SK-N-SH treated with all-trans-retinoic acid at 6 μM for 48 hours (cell line): ENCODE measurements at regions not wholly inside any gene's neighbourhood (a gene's known extent, or its start where the extent isn't known, plus 50 kb on each side); places are given as distances from the start of the nearest gene placed in this dataset.

ENCODE experiments used
- ATAC-seq: fragments of 200-7000 bp; cut with Tn5 transposase; 3 replicates; pipeline ENCODE4 v1.9.1; 2020; ENCODE audit warnings: mild to moderate bottlenecking, moderate library complexity
- ARNTL ChIP-seq: fragments of 450-650 bp; formaldehyde crosslinking; IDR thresholded peaks from 2 replicates; pipeline ENCODE4 v1.5.0; 2020; ENCODE audit warnings: low read depth, mild to moderate bottlenecking, moderate library complexity, borderline replicate concordance
- BACH2 ChIP-seq: fragments of 250-450 bp; sonication (Bioruptor Pico); IDR thresholded peaks from 2 replicates; pipeline ENCODE4 v1.9.0; 2021; ENCODE audit warnings: mild to moderate bottlenecking, borderline replicate concordance
- CSDC2 ChIP-seq: fragments of 250-450 bp; sonication (Bioruptor Pico); IDR thresholded peaks from 2 replicates; pipeline ENCODE4 v1.5.0; 2020; ENCODE audit warnings: mild to moderate bottlenecking, moderate library complexity
- ESRRG ChIP-seq: fragments of 250-450 bp; sonication (Bioruptor Pico); IDR thresholded peaks from 2 replicates; pipeline ENCODE4 v1.6.1; 2021; ENCODE audit warnings: mild to moderate bottlenecking
- ISL1 ChIP-seq: fragments of 250-450 bp; sonication (Bioruptor Pico); IDR thresholded peaks from 2 replicates; pipeline ENCODE4 v2.1.2; 2022; ENCODE audit warnings: mild to moderate bottlenecking, moderate library complexity
- OSR1 ChIP-seq: fragments of 250-450 bp; sonication (Bioruptor Pico); IDR thresholded peaks from 2 replicates; pipeline ENCODE4 v1.8.0; 2022; ENCODE audit warnings: moderate library complexity, mild to moderate bottlenecking, inconsistent platforms
- PPARA ChIP-seq: fragments of 250-450 bp; sonication (Bioruptor Pico); IDR thresholded peaks from 2 replicates; pipeline ENCODE4 v1.5.0; 2020; ENCODE audit warnings: mild to moderate bottlenecking, borderline replicate concordance
- RARB ChIP-seq: fragments of 250-450 bp; sonication (Bioruptor Pico); IDR thresholded peaks from 2 replicates; pipeline ENCODE4 v1.8.0; 2021; ENCODE audit warnings: mild to moderate bottlenecking, moderate library complexity
- SNAI2 ChIP-seq: fragments of 250-450 bp; sonication (Bioruptor Pico); IDR thresholded peaks from 2 replicates; pipeline ENCODE4 v1.5.0; 2020; ENCODE audit warnings: mild to moderate bottlenecking, moderate library complexity
- TCF4 ChIP-seq: fragments of 250-450 bp; sonication (Bioruptor Pico); IDR thresholded peaks from 2 replicates; pipeline ENCODE4 v1.8.0; 2021; ENCODE audit warnings: mild to moderate bottlenecking, moderate library complexity, borderline replicate concordance
- TOX ChIP-seq: fragments of 250-450 bp; sonication (Bioruptor Pico); IDR thresholded peaks from 2 replicates; pipeline ENCODE4 v1.8.0; 2021; ENCODE audit warnings: mild to moderate bottlenecking, moderate library complexity, borderline replicate concordance
- ZC3H10 ChIP-seq: fragments of 250-450 bp; sonication (Bioruptor Pico); IDR thresholded peaks from 2 replicates; pipeline ENCODE4 v1.5.1; 2021; ENCODE audit warnings: mild to moderate bottlenecking, moderate library complexity
- ZFP3 ChIP-seq: fragments of 250-450 bp; sonication (Bioruptor Pico); IDR thresholded peaks from 2 replicates; pipeline ENCODE4 v1.5.0; 2020; ENCODE audit warnings: mild to moderate bottlenecking, moderate library complexity
- ZFP30 ChIP-seq: fragments of 450-650 bp; formaldehyde crosslinking; IDR thresholded peaks from 2 replicates; pipeline ENCODE4 v1.5.0; 2022; ENCODE audit warnings: mild to moderate bottlenecking, moderate library complexity
- ZNF565 ChIP-seq: fragments of 450-650 bp; formaldehyde crosslinking; conservative IDR thresholded peaks from 2 replicates; pipeline ENCODE4 v1.5.0; 2020; ENCODE audit warnings: low read depth, mild to moderate bottlenecking, moderate library complexity
- ZNF70 ChIP-seq: fragments of 450-650 bp; formaldehyde crosslinking; IDR thresholded peaks from 2 replicates; pipeline ENCODE4 v1.5.0; 2020; ENCODE audit warnings: mild to moderate bottlenecking, moderate library complexity
- ZNF8 ChIP-seq: fragments of 450-650 bp; formaldehyde crosslinking; IDR thresholded peaks from 2 replicates; pipeline ENCODE4 v1.5.0; 2020; ENCODE audit warnings: mild to moderate bottlenecking, moderate library complexity
- TF ChIP-seq, protein P1 (sequence below): fragments of 250-450 bp; sonication (Bioruptor Pico); IDR thresholded peaks from 2 replicates; pipeline ENCODE4 v1.5.1; 2021; ENCODE audit warnings: mild to moderate bottlenecking, moderate library complexity
- TF ChIP-seq, protein P2 (sequence below): fragments of 250-450 bp; sonication (Bioruptor Pico); IDR thresholded peaks from 2 replicates; pipeline ENCODE4 v1.8.0; 2021; ENCODE audit warnings: low read depth, mild to moderate bottlenecking, moderate library complexity, borderline replicate concordance
- TF ChIP-seq, protein P3 (sequence below): fragments of 250-450 bp; sonication (Bioruptor Pico); IDR thresholded peaks from 2 replicates; pipeline ENCODE4 v1.5.0; 2020; ENCODE audit warnings: mild to moderate bottlenecking, moderate library complexity
- TF ChIP-seq, protein P4 (sequence below): fragments of 250-450 bp; sonication (Bioruptor Pico); IDR thresholded peaks from 2 replicates; pipeline ENCODE4 v1.8.0; 2020; ENCODE audit warnings: mild to moderate bottlenecking, moderate library complexity, borderline replicate concordance

DNA sequence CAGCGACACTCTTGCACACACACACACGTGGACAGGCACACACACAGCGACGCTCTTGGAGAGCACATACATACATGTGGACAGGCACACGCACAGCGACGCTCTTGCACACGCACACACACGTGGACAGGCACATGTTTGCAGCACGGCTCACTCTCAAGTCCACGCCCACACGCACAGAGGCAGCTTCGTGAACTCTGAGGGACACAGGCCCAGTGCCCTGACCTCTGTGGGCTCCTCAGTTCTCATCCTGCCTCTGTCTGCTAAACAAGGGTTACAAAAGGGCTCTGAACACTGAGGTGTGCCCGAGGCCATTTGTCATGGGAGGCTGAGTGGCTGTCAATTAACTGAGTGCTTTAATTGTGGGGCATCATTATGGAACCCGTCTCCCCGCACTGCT lies 558.8 kb upstream of the ADAMTS16 start:
- TF ChIP-seq ZC3H10 (CRISPR knock-in tag) = no peak
- no peak for TF ChIP-seq BACH2 (CRISPR knock-in tag)
- TF ChIP-seq ZNF565 (CRISPR knock-in tag) = no peak
- TF ChIP-seq, protein P1, sequence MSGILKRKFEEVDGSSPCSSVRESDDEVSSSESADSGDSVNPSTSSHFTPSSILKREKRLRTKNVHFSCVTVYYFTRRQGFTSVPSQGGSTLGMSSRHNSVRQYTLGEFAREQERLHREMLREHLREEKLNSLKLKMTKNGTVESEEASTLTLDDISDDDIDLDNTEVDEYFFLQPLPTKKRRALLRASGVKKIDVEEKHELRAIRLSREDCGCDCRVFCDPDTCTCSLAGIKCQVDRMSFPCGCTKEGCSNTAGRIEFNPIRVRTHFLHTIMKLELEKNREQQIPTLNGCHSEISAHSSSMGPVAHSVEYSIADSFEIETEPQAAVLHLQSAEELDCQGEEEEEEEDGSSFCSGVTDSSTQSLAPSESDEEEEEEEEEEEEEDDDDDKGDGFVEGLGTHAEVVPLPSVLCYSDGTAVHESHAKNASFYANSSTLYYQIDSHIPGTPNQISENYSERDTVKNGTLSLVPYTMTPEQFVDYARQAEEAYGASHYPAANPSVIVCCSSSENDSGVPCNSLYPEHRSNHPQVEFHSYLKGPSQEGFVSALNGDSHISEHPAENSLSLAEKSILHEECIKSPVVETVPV = no peak
- TF ChIP-seq OSR1 (CRISPR knock-in tag) = no peak
- TF ChIP-seq, protein P2, sequence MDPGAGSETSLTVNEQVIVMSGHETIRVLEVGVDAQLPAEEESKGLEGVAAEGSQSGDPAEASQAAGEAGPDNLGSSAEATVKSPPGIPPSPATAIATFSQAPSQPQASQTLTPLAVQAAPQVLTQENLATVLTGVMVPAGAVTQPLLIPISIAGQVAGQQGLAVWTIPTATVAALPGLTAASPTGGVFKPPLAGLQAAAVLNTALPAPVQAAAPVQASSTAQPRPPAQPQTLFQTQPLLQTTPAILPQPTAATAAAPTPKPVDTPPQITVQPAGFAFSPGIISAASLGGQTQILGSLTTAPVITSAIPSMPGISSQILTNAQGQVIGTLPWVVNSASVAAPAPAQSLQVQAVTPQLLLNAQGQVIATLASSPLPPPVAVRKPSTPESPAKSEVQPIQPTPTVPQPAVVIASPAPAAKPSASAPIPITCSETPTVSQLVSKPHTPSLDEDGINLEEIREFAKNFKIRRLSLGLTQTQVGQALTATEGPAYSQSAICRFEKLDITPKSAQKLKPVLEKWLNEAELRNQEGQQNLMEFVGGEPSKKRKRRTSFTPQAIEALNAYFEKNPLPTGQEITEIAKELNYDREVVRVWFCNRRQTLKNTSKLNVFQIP (CRISPR knock-in tag) = no peak
- no peak for TF ChIP-seq CSDC2 (CRISPR knock-in tag)
- no peak for TF ChIP-seq ESRRG (CRISPR knock-in tag)
- TF ChIP-seq, protein P3, sequence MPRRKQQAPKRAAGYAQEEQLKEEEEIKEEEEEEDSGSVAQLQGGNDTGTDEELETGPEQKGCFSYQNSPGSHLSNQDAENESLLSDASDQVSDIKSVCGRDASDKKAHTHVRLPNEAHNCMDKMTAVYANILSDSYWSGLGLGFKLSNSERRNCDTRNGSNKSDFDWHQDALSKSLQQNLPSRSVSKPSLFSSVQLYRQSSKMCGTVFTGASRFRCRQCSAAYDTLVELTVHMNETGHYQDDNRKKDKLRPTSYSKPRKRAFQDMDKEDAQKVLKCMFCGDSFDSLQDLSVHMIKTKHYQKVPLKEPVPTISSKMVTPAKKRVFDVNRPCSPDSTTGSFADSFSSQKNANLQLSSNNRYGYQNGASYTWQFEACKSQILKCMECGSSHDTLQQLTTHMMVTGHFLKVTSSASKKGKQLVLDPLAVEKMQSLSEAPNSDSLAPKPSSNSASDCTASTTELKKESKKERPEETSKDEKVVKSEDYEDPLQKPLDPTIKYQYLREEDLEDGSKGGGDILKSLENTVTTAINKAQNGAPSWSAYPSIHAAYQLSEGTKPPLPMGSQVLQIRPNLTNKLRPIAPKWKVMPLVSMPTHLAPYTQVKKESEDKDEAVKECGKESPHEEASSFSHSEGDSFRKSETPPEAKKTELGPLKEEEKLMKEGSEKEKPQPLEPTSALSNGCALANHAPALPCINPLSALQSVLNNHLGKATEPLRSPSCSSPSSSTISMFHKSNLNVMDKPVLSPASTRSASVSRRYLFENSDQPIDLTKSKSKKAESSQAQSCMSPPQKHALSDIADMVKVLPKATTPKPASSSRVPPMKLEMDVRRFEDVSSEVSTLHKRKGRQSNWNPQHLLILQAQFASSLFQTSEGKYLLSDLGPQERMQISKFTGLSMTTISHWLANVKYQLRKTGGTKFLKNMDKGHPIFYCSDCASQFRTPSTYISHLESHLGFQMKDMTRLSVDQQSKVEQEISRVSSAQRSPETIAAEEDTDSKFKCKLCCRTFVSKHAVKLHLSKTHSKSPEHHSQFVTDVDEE (CRISPR knock-in tag) = no peak
- no peak for TF ChIP-seq ZNF8 (CRISPR knock-in tag)
- ATAC-seq = no peak

DNA sequence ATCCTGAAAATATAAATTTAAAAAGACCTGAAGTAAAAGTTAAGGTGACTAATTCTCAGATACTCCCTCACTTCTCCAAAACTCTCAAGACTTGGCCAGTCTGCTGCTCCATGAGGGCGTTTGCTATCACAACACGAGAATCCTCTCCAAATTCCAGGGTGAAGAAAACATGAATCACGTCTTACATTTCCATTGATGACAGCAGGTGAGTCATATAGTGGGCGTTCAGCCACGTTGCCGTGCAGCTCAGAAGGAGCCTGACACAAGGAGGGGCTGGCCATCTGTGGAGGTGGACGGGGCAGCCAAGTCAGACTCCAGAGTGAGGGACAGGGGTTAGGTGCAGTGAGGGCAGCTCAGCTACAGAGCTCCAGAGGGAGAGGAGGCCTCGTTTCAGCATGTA lies 555.1 kb upstream of the ADAMTS16 start:
- ATAC-seq = no peak
- TF ChIP-seq TOX (CRISPR knock-in tag) (no peak), ESRRG (CRISPR knock-in tag) (no peak)

DNA sequence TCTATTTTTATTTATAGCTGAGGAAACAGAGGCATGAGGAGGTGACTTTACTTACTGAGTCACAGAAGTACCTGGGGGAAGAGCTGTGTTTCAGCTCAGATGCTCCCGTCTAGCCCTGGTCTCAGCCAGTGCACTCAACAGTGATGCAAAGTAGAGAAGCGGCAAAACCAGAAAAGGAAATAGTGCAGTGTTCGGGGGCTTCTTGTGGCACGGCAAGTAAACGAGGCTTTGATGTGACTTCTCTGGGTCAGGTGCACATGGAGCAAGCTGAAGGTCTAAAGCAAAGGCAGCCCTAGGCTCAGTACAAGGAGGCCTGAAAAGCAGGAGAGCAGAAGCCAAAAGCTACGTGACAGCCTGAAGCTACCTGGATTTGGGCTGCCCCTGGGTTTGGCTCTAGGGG lies 526.7 kb upstream of the ADAMTS16 start:
- ATAC-seq = no peak
- TF ChIP-seq BACH2 (CRISPR knock-in tag) = no peak
- no peak for TF ChIP-seq TCF4
- TF ChIP-seq, protein P1 = no peak

DNA sequence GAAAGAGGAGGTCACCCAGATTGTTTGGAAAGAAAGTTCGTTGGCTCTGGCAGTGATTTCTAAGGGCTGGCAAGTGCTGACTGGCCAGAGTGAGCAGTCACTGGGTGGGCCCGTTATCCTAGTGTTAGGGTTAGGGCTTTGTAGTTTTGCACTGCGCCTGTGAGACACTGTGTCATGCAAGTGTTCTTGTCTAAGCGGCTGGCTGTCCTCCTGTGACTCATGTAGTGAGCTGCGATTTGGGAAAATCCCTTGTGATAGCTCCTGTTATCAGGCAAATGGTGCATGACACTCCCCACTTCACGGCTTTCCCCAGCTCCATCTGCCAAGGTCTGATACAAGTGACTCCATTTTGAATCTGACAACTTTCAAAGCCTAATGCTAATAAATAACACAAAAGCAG lies 526.0 kb upstream of the ADAMTS16 start:
- no peak for ATAC-seq
- TF ChIP-seq, protein P2 (CRISPR knock-in tag) = no peak
- no peak for TF ChIP-seq PPARA (CRISPR knock-in tag)
- TF ChIP-seq ZFP3 (CRISPR knock-in tag) = no peak
- no peak for TF ChIP-seq ISL1
- no peak for TF ChIP-seq TOX (CRISPR knock-in tag)
- TF ChIP-seq, protein P3 (CRISPR knock-in tag) = no peak
- no peak for TF ChIP-seq ZFP30 (CRISPR knock-in tag)
- TF ChIP-seq ZNF8 (CRISPR knock-in tag) = no peak
- TF ChIP-seq BACH2 (CRISPR knock-in tag) = no peak
- TF ChIP-seq, protein P4, sequence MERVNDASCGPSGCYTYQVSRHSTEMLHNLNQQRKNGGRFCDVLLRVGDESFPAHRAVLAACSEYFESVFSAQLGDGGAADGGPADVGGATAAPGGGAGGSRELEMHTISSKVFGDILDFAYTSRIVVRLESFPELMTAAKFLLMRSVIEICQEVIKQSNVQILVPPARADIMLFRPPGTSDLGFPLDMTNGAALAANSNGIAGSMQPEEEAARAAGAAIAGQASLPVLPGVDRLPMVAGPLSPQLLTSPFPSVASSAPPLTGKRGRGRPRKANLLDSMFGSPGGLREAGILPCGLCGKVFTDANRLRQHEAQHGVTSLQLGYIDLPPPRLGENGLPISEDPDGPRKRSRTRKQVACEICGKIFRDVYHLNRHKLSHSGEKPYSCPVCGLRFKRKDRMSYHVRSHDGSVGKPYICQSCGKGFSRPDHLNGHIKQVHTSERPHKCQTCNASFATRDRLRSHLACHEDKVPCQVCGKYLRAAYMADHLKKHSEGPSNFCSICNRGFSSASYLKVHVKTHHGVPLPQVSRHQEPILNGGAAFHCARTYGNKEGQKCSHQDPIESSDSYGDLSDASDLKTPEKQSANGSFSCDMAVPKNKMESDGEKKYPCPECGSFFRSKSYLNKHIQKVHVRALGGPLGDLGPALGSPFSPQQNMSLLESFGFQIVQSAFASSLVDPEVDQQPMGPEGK (CRISPR knock-in tag) = no peak
- TF ChIP-seq OSR1 (CRISPR knock-in tag) = no peak
- TF ChIP-seq SNAI2 = no peak
- no peak for TF ChIP-seq CSDC2 (CRISPR knock-in tag)
- TF ChIP-seq ESRRG (CRISPR knock-in tag) = no peak
- no peak for TF ChIP-seq ZNF565 (CRISPR knock-in tag)
- no peak for TF ChIP-seq ARNTL (CRISPR knock-in tag)
- no peak for TF ChIP-seq ZNF70 (CRISPR knock-in tag)
- no peak for TF ChIP-seq RARB (CRISPR knock-in tag)
- TF ChIP-seq ZC3H10 (CRISPR knock-in tag) = no peak
